ENCODE measurements at regions not wholly inside any gene's neighbourhood (a gene's known extent, or its start where the extent isn't known, plus 50 kb on each side); places are given as distances from the start of the nearest gene placed in this dataset.

DNA sequence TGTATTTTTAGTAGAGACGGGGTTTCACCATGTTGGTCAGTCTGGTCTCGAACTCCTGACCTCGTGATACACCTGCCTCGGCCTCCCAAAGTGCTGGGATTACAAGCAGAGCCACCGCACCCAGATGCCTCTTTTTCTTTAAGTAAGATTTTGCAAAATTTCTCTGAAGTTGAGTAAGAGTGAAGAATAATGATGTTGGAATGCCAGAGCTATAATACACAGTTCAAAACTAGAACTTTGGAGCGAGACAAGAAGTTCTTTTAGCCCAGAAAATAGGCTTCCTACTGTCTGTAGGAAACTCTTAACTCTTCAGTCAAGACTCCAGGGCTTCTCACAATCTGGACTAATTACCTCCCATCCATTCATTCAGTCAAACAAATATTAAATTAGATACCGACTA is 51.4 kb downstream of the MARCHF4 start:
- DNase-seq, result no peak

DNA sequence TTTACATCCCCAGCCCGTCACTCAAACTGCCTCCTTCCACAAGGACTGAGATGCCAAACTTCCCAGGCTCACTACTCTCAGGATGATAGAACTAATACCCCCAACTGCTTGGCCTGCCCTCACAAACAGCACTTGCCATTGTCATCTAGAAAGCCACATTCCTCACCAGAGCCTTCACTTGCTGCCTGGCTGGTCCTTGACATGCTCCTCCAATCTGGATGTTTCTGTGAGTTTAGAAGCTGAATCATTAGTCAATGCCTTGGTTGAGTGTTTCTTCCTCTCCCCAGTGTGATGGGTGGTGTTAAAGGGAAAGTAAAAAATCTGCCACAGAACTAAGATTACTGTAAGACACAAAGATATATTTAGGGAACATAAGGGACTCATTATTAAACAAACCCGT is 52.5 kb downstream of the MARCHF4 start:
- no peak for DNase-seq

DNA sequence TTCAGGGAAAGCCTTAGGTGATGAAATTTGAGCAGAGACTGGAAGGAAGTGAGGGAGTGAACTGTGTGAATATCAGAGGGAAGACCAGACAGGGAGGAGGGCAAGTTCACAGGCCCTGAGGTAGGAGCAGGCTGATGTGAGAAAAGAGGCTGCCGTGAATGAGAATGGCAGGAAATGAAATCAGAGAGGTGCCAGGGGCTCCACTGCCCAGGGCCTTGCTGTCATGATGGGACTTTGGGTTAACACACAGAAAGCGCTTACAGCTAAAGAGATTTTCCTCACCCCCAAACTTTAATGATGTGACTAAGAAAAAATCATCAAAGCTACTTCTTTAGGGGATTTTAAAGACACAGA is 53.8 kb downstream of the MARCHF4 start:
- DNase-seq, result no peak

DNA sequence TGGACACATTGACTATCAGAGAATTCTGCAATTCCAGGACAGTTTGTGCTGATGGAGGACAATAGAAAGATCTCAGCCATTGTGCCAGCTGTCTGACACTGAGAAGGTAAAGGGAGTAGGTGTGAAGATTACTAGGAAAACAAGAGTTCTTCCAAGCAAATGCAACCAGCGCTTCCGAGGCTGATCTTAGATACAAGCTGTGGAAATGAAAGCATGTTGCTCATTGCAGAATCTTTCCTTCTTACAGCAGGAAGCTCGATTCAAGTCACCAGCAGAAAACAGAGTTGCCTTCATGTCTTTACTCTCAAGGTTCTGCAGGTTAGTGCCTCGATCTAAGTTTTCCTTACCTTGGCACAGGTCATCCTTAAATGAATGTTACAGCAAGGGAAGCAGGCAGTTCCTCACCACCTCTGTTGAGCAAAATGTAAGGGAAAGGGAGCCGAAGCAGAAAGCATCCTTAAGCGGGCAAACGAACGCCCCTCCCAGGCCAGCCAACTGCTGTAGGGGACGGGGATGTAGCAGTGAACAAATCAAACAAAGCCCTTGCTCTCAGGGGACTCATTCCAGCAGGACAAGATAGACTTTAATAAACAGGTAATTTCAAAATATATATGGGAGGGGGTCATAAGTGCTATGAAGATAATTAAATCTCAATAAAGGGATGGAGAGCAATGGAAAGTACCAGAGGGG is 54.3 kb downstream of the MARCHF4 start:
- DNase-seq, result no peak

DNA sequence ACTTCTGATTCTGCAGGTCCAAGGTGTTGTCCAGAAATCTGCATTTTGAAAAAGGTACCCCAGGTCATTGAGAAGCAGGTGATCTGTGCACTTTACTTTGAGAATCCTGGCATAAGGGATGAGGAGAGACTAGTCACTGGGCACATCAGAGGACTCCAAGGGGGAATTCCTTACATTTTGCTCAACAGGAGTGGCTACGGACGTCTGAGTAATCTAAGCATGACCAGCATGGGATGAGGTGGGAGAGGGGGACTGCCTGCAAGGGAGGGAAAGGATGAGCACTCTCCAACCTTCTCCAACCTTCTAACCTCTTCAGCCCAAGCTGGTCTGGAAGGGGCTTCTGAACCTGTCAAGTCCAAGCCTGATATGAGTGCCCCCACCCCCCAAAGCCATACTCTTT is 55.5 kb downstream of the MARCHF4 start:
- no peak for DNase-seq

DNA sequence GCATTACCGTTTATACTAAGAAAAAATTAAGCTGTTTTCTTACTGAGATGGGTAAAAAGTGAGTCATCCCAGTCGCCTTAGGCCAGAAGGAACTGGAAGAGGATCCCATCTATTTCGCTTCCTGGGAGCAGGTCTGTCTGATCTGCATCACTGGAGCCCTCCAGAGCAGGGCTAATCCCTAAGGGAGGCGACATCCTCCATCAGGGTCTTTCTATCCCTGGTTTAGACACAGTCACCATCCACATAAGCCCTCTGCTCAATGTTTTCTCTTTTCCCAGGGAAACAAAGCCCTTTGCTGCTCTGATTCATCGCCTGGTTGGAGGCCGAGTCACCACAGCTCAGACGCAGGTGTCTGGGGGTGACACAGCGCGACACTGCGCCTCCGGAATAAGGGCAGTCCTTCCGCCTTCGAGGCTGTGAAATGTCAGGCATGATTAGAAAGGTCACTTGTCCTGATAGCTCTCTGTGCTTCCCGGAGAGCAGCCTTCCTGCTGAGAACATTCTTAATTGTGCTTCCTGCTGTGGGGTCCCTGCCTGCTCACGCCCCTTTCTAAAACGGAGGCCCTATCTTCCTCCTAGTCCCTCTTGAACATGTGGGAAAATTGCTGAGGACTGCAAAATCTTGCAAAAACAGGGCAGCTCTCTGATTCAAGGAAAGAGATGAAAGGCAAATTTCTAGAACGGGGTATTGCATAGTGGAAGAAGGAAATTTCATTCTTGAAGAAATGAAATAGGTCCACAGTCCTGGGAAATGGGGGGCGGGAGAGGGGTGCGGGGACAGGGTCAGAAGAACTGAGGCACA is 56.3 kb downstream of the MARCHF4 start:
- DNase-seq, result no peak

DNA sequence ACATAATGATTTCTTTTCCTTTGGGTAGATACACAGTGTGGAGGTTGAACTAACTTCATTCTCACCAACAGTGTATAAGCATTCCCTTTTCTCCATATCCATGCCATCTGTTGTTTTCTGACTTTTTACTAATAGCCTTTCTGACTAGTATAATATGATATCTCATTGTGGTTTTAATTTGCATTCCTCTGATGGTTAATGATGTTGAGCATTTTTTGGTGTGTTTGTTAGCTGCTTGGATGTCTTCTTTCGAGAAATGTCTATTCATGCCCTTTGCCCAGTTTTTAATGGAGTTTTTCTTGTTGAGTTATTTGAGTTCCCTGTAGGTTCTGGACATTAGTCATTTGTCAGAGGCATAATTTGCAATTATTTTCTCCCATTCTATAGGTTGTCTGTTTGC is 59.8 kb downstream of the MARCHF4 start:
- no peak for DNase-seq

DNA sequence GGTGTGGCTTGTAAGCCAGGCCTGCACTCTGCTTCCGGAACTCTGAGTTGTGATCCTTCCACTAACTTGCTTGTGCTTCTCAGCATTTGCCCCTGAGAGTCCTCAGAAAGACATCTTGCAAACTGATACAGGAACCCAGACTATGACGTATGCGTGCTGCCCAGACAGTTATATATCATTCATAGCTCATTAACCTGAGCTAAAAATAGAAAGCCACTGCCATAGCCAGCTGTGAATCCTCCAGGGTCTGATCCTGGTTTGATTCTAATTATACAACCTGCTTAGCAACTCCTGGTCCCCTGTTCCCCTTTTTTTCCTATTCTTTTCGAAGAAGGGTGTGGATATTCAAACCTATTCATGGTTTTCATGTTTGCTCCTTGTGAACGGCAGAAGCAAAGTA is 63.7 kb downstream of the MARCHF4 start:
- DNase-seq, result no peak

DNA sequence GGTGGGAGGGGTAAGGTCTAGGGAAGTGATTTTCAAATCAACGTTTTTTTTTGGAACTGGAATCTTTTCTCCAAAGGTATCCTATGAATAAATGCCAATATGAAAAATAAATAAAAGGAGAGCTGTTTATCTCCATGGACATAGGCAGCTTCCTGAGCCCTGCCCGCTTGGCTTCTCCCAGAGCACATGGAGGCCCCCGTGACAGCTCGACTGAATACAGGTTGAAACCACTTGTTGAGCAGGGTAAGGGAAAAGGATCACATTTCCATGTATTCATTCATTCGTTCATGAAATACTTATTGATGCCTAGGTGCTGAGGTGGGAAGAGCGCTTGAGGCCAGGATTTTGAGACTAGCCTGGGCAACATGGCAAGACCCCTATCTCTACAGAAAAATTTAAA is 64.8 kb downstream of the MARCHF4 start:
- DNase-seq, result no peak

DNA sequence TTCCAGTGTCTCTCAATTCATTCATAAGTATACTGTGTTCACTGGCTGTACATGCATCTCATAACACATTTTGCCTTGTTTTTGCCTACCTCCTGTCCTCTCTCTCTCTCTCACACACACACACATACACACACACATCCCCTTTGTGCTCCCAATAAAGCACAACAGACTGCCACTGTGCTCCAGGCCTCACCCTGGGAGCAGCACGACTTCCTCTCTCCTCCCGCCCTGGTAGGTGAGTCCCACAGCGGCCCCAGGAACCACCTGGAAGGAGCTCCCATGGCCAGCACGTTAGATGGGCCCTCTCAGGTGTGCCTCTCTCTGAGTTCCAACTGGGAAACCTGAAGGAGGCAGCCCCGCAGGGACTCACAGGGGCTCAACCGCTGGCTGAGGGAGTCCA is 65.4 kb downstream of the MARCHF4 start:
- DNase-seq, result no peak

DNA sequence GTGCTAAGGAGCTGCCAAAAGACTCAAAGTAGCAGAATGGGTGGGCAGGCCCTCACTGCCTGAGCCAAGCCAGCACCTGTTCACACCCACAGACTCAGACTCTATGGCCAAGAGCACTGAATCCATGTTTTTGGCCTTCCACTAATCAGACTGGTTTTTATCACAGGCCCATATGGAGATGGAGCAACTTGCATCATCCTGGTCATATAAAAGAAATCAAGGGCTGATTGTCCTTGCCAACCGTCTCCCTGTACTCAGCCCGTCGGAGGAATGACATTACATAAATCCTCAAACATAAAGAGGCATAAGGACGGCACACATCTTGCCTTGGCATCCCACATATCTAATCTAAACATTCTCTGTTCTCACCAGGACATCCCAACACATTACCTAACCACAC is 66.7 kb downstream of the MARCHF4 start:
- no peak for DNase-seq

DNA sequence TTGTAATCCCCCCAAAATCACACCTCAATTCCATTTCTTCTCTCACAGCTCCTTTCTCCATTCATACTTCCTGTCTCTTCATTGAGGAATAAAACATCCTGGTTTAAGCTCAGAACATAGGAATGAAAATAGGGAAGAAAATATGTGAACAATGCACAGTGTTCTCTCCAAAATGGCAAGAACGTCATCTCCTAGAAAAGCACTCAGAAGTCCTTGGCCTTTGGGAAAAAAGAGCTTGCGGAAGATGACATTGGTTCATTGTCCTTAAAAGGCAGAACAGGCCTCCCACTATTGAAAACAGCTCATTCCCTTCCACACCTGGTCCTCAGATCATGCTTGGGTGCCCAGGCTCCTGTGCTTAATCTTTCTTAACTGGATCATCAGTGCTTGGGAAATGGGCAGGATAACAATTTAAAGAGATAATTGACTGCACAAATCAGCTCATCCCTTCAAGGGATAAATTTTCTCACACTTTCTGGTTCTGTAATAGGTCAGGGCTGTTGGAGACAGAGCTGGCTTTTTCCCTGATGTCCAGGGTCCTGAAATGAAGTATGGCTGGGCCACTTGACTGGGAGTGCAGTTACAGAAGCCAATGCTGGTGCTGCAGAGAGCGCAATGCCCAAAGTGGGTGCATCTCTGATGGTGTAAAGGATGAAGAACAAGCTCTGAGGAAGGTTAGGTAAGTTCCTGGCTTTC is 69.2 kb downstream of the MARCHF4 start:
- DNase-seq, result no peak

DNA sequence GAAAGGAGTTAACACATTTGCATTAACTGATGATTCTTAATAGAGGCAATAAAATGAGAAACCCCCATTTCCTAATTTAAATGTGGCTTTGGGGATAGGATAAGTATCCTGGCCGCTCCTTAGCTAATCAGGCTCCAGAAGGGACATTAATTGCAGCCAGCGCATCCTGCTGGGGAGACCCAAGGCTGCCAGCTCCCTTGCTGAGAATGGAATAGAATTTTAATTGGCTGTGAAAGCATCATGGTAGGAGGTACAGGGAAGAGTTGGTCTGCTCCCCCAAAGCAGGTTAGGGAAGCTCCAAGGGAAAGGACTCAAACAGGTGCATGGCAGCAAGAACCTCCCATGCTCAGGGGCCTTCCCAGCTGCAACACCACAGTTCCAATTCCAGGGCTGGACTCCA is 71.4 kb downstream of the MARCHF4 start:
- no peak for DNase-seq

DNA sequence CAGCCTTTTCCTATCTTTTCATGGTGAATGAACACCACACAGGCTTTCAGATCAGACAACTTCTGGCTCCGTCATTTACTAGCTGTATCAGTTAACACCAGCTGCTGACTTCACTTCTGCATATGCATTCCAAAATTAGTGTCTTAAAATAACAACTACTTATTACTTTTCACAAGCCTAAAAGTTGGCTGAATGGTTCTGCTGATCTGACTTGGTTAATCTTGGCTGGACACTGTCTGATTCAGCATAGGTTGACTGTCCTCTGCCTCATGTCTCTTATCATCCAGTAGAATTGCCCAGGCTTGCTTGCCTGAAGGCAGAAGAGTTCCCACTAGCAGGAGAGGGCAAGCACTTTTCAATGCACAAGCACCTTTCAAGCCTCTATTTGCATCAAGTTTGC is 72.7 kb downstream of the MARCHF4 start:
- no peak for DNase-seq

DNA sequence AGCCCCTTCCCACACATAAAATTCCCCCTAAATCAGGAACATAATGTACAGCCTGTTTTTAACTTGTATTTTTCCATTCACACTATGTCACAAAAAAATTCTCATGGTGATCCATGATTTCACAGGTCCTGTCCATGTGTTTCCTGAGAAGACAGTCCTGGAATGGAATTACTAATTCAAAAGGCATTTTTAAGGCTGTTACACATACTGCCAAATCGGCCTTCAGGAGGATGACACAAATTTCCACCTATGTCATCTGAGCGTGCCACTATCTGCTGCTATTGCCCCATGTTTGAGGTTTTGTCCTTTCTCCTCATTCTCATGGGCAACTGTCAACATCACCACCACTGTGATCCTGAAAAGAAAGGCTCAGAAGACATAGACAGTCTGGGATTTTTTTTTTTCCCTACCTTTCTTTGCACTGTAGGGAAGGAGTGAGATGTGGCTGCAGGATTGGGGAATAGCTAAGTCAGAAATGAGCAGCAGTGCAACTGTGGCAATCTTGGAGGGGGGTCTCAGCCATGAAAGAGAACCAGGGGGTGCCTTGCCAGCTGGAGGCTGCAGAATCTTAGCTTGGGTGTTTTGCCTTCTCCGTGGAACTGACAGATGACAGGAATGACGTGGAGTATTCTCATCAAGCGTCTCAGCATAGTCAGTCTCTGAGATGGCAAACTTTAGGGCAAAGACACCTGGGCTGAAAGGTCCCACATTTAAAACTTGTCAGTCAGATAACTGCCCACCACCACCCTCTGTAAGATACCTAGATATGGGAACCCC is 73.4 kb downstream of the MARCHF4 start:
- DNase-seq, result no peak

DNA sequence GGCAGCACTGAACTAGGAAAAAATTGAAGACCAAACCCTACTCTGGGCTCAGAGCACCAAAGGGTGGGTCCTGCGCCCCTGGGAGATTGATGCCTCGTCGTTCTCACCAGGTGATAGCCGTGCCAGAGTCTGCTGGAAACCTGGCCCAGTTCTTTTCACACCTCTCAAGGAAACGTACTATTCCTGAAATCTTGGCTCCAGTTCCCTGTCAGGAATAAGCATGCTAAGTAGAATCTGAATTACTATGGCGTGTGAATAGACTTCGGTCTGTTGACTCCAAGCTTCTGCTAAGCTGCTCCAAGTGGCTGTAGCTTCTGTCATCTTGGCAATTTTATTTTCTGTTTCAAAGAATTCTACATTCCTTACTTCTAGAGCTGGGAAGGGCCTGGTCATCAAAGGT is 75.4 kb downstream of the MARCHF4 start:
- no peak for DNase-seq

DNA sequence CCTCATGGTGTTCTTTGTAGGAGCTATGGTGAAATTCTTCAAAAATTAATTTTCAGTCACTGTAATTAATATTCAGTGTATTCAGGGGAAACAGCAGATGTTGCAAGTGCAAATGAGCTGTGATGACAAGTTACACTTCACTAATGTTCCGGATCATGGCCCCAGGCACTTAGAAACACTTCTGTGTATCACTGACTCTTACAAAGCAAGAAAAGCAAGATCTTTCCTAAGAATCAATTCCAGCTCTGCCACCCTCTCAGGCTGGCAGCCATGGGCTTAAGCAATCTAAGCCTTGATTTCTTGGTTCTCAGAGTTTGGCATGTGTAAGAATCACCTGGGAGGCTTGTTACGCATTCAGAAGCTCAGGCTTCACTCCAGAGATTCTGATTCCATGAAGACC is 78.0 kb downstream of the MARCHF4 start:
- no peak for DNase-seq

DNA sequence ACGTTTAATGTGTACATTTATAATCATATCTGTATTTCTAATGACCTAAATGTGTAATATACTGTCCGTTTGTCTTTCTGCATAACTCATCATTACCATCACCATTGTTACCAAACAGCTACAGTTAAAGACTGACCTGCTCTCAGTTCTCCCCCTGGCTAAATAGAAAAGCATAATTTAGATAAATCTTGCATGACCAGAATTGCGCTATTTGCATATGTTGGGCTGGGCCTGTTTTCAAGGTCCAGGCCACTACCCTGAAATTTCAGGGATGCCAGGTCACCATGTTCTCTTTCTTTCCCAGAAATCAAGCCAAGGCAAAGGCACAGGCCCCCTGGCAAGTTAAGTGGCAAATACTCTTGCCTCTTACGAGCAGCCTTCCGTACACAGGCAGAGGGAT is 78.4 kb downstream of the MARCHF4 start:
- DNase-seq, result no peak

DNA sequence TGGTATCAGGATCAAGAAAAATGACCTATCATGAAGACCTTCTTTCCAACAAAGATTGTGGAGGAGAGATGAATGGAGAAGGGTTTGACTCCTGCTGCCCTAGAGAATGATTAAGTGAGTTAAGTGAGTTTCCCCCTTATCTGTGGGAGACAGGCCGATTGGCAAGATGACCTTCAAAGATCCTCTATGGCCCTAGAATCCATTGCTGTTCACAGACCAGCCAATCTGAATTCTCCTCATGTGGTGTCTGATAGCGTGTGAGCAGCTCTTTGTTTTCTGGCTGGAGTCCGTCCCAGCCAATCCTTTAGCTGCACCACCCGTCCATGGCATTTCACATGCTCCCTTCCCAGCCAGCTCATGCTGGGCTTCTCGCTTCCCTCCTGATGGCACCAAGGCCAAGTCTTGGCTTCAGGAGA is 79.4 kb downstream of the MARCHF4 start:
- peak in 22 of 56 donors; percentile 3 to 61 (median 10) for DNase-seq

DNA sequence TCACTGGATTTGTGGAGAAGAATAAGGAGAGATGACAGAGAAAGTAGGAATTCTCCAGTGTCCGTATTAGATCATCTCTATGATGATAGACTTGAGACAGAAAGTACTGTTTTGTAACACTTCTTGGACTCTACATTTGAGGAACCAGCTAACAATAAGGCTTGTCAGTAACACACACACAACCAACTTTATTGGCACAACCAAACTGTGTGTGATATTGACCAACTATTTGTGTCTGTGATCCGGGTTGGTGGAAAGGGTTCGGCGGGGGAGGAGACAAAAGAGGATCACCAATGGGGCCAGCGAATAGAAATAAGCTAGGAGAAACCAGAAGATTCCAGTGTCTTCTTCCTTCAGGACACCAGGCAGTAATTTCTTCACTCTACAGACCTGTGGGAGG is 79.8 kb downstream of the MARCHF4 start:
- DNase-seq, result no peak

DNA sequence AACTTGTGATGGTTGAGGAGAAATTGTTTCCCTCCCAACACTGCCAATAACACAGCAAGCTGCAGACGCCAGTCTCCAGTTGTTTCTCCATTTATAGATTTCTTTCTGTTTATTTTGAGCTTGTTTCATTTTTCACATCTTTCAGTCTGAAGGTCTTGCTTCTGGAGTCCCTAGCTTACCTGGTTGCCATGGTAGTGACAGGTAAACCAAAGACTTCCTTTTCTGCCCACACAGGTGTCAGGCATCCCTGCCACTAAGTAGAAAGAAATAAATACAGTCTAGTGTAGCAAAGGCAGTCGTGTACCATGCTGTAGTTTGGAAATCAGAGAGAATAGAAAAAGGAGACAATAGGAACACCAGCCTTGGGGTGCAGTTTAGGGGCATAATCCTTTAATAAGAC is 82.8 kb downstream of the MARCHF4 start:
- no peak for DNase-seq

DNA sequence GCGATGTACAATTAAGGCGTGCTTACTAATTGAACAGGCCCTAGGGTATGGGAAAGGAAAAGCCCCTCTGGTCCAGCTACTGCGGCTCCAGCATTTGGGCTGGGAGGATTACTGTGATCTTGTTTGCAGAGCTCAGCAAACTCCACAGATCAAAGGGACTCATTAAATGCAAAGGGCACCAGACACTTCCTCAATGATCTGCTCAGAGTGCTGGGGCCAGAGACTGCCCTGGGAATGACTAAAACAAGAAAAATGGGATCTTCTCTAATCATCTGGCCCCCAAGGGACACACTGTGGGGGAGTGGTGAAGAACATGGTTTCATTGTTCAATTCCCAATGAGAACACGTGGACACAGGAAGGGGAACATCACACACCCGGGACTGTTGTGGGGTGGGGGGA is 85.0 kb downstream of the MARCHF4 start:
- no peak for DNase-seq
